ENCODE measurements at regions not wholly inside any gene's neighbourhood (a gene's known extent, or its start where the extent isn't known, plus 50 kb on each side); places are given as distances from the start of the nearest gene placed in this dataset.

DNA sequence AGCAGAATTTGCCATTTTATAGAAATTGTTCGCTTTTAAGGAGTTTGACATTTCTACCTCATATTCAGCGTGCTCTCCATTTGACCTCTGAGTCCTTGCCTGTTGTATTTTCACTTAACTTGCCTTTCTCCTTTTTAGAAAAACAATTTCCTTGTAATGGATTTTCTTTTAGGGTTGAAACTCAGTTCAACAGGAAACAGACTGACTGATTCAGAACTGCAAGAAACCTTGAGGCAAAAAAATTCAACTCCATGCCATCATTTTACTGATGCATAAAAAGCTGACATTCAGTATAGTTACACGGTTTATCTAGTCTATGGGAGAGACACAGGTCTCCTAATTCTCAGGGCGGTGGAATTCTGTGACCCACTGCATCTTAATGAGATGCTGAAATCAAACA is 59.8 kb downstream of the MRPS30 start:
- no peaks in the 10 kb centered on the region for H3K9me3 ChIP-seq
- H3K4me1 ChIP-seq (replicated peaks): no peaks in the 10 kb centered on the region
- intact Hi-C loops (cut with DNase I): no loop called here
- H3K27ac ChIP-seq: no peak overlapping the region
- TF ChIP-seq POLR2AphosphoS5 (IDR thresholded peaks at IDR 0.05): no peak
- TF ChIP-seq CTCF (IDR thresholded peaks at IDR 0.05): no peak
- no peak for TF ChIP-seq POLR2A (IDR thresholded peaks at IDR 0.05)
- DNase-seq (ENCODE audit: low spot score): no peak
- 46% methylated on average over 4 of the region's 4 CpGs for WGBS
- no peak overlapping the region for H3K4me3 ChIP-seq
- H3K27me3 ChIP-seq (replicated peaks; ENCODE audit: insufficient read depth): no peaks in the 10 kb centered on the region
- no peaks in the 10 kb centered on the region for H3K36me3 ChIP-seq

- DNase-seq (ENCODE audit: low spot score): no peak
- Histone ChIP-seq H3K27me3 (replicated peaks; ENCODE audit: insufficient read depth) (no peaks in the 10 kb centered on the region), H3K4me1 (replicated peaks) (no peaks in the 10 kb centered on the region), H3K27ac (no peak overlapping the region), H3K36me3 (no peaks in the 10 kb centered on the region), H3K4me3 (no peak overlapping the region), H3K9me3 (no peaks in the 10 kb centered on the region)
- TF ChIP-seq POLR2A (IDR thresholded peaks at IDR 0.05) (no peak), POLR2AphosphoS5 (IDR thresholded peaks at IDR 0.05) (no peak), CTCF (IDR thresholded peaks at IDR 0.05) (no peak)
- intact Hi-C loops (cut with DNase I): no loop called here
- WGBS: 63% methylated on average over 2 of the region's 2 CpGs
These were observed 61.2 kb downstream of the MRPS30 start for GRCh38 chr5:44869928-44870327.

GRCh38 chr5:44870430-44870829 is 61.7 kb downstream of the MRPS30 start:
- Histone ChIP-seq H3K27ac (no peak overlapping the region), H3K36me3 (no peaks in the 10 kb centered on the region), H3K4me3 (no peak overlapping the region), H3K9me3 (no peaks in the 10 kb centered on the region), H3K27me3 (replicated peaks; ENCODE audit: insufficient read depth) (no peaks in the 10 kb centered on the region), H3K4me1 (replicated peaks) (no peaks in the 10 kb centered on the region)
- DNase-seq (ENCODE audit: low spot score): no peak
- no peak for TF ChIP-seq POLR2A (IDR thresholded peaks at IDR 0.05)
- no peak for TF ChIP-seq CTCF (IDR thresholded peaks at IDR 0.05)
- TF ChIP-seq POLR2AphosphoS5 (IDR thresholded peaks at IDR 0.05): no peak
- intact Hi-C loops (cut with DNase I): no loop called here

- TF ChIP-seq POLR2AphosphoS5 (IDR thresholded peaks at IDR 0.05) (no peak), CTCF (IDR thresholded peaks at IDR 0.05) (no peak), POLR2A (IDR thresholded peaks at IDR 0.05) (no peak)
- no peaks in the 10 kb centered on the region for H3K9me3 ChIP-seq
- 60% methylated on average over 2 of the region's 2 CpGs for WGBS
- no peak overlapping the region for H3K4me3 ChIP-seq
- no peak for DNase-seq (ENCODE audit: low spot score)
- H3K4me1 ChIP-seq (replicated peaks): no peaks in the 10 kb centered on the region
- no peaks in the 10 kb centered on the region for H3K27me3 ChIP-seq (replicated peaks; ENCODE audit: insufficient read depth)
- H3K27ac ChIP-seq: no peak overlapping the region
- intact Hi-C loops (cut with DNase I): no loop called here
- no peaks in the 10 kb centered on the region for H3K36me3 ChIP-seq
These were observed 62.7 kb downstream of the MRPS30 start for GRCh38 chr5:44871401-44871800.

DNA sequence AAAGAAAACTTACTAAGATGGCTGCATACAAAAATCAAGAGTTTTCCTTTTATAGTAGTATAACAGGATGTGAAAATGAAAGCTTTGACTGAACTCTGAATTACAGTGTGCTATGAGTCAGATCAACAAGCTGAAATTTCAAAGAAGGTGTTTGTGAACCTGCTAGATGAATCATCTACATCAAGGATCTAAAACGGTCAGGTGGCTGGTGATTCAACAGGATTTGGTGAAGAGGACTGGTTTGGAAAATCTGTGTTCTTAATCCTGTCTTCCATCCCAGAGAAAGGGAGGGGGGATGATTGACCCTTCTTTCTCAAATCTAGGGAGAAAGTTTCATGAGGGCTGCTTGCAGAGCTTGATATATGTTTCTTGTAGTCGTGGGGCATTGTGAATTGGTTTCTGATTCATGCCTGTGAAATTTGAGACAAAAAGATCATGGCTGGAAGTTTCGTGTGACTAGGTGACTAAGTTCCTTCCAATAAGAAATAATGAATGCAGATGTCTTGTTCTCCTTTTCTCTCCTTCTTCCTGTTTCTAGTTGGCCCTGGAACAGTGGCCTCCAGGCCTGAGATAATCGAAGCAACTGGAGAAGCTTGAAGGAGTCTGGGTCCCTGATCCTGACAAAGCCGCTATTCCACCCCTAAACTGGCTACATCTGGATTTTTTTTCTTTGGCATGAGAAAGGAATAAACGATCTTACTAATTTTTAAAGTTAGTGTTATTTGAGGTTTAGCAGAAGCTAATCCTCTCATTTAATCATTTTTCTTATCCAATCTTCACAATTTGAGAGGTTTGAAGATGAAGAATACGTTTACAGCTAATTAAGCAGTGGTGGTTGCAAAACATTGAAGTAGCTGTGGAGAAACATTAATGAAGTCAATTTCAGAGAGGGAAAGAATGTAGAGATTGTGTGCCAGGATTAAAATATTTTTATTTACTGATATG is 67.2 kb downstream of the MRPS30 start:
- Histone ChIP-seq H3K4me1 (replicated peaks) (no peaks in the 10 kb centered on the region), H3K9me3 (no peaks in the 10 kb centered on the region), H3K27me3 (replicated peaks; ENCODE audit: insufficient read depth) (no peaks in the 10 kb centered on the region), H3K36me3 (no peaks in the 10 kb centered on the region), H3K4me3 (no peak overlapping the region), H3K27ac (no peak overlapping the region)
- intact Hi-C loops (cut with DNase I): no loop called here
- no peak for DNase-seq (ENCODE audit: low spot score)
- WGBS: 52% methylated on average over 7 of the region's 7 CpGs
- TF ChIP-seq CTCF (IDR thresholded peaks at IDR 0.05): no peak

All from prostate gland (tissue), 2 donors.